Transverse colon (tissue), 4 donors: ENCODE measurements at regions not wholly inside any gene's neighbourhood (a gene's known extent, or its start where the extent isn't known, plus 50 kb on each side); places are given as distances from the start of the nearest gene placed in this dataset.

ENCODE experiments used
- POLR2A ChIP-seq: fragments of 450-650 bp; IDR thresholded peaks from one replicate; pipeline ENCODE4 v1.6.1; 2016; ENCODE audit warnings: antibody characterized with exemption, mild to moderate bottlenecking, moderate library complexity
- POLR2AphosphoS5 ChIP-seq, 3 donors: sonication (generic); formaldehyde crosslinking; IDR thresholded peaks; one replicate each; pipeline ENCODE4 v1.6.1; 2016; ENCODE audit warnings: antibody characterized with exemption in 3 of 3
- TF ChIP-seq, protein P1 (sequence below), 5 experiments: fragments of 200-600 bp in 3 of 5; fragments of 450-650 bp in 2 of 5; sonication (generic) in 3 of 5; IDR thresholded peaks; 1 replicate in 2 of 5; 2 replicates in 3 of 5; pipeline ENCODE4 v1.5.1; 2016 to 2017; ENCODE audit warnings: antibody characterized with exemption in 5 of 5, inconsistent platforms in 3 of 5, mild to moderate bottlenecking in 2 of 5, moderate library complexity in 1 of 5

DNA sequence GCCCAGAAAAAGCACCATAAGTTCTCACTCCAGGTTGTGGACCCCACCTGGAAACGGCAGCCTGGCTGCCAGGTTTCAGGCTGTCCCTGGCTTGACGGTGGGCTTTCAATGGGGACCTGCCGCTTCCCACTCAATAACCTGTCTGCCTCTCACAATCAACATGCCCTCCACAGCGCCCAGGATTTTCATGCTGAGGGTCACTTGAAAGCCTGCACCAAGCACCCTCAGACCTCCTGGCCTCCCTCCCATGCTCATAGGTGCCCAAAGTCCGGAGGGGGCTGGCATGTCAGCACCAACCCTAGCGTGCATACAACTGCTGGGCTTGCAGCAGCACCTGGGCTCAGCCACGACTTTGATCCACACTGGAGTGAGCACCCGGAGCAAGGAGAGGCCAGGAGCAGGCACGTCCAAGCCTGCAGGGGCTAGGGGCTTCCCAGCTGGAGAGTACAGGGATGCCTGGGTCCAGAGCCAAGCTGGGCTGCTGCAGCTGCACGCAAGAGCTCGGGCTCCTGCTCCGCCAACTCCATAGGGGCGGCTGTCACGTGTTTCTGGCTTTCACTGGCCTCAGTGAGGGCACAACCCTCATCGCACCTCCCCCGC, 1214.3 kb upstream of the RAG2 start:
- TF ChIP-seq, protein P1, sequence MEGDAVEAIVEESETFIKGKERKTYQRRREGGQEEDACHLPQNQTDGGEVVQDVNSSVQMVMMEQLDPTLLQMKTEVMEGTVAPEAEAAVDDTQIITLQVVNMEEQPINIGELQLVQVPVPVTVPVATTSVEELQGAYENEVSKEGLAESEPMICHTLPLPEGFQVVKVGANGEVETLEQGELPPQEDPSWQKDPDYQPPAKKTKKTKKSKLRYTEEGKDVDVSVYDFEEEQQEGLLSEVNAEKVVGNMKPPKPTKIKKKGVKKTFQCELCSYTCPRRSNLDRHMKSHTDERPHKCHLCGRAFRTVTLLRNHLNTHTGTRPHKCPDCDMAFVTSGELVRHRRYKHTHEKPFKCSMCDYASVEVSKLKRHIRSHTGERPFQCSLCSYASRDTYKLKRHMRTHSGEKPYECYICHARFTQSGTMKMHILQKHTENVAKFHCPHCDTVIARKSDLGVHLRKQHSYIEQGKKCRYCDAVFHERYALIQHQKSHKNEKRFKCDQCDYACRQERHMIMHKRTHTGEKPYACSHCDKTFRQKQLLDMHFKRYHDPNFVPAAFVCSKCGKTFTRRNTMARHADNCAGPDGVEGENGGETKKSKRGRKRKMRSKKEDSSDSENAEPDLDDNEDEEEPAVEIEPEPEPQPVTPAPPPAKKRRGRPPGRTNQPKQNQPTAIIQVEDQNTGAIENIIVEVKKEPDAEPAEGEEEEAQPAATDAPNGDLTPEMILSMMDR (IDR thresholded peaks at IDR 0.05) = no peak
- no peak for TF ChIP-seq POLR2A
- TF ChIP-seq POLR2AphosphoS5 (IDR thresholded peaks at IDR 0.05) = no peak
